Body of pancreas (tissue), 4 donors: ENCODE measurements at regions not wholly inside any gene's neighbourhood (a gene's known extent, or its start where the extent isn't known, plus 50 kb on each side); places are given as distances from the start of the nearest gene placed in this dataset.
"Not testable (repeated sequence)": the region's sequence is repeated elsewhere in the genome, so short reads cannot be mapped to it uniquely, and the experiment has no call there.

ENCODE experiments used
- CTCF ChIP-seq, 7 experiments: fragments of 450-650 bp in 4 of 7; fragments of 200-600 bp in 3 of 7; sonication (generic) in 3 of 7; IDR thresholded peaks; one replicate each; pipeline ENCODE4 v1.5.1; 2016 to 2019; ENCODE audit warnings: antibody characterized with exemption in 7 of 7
- POLR2A ChIP-seq, 3 donors: fragments of 450-650 bp; IDR thresholded peaks; one replicate each; pipeline ENCODE4 v1.6.1; 2016; ENCODE audit warnings: antibody characterized with exemption in 3 of 3, mild to moderate bottlenecking in 2 of 3

GRCh38 chr9:42379602-42380001, 196.1 kb downstream of the SPATA31A6 start:
- TF ChIP-seq CTCF, POLR2A (IDR thresholded peaks at IDR 0.05): not testable (repeated sequence)
